ENCODE measurements at regions not wholly inside any gene's neighbourhood (a gene's known extent, or its start where the extent isn't known, plus 50 kb on each side); places are given as distances from the start of the nearest gene placed in this dataset.

DNA sequence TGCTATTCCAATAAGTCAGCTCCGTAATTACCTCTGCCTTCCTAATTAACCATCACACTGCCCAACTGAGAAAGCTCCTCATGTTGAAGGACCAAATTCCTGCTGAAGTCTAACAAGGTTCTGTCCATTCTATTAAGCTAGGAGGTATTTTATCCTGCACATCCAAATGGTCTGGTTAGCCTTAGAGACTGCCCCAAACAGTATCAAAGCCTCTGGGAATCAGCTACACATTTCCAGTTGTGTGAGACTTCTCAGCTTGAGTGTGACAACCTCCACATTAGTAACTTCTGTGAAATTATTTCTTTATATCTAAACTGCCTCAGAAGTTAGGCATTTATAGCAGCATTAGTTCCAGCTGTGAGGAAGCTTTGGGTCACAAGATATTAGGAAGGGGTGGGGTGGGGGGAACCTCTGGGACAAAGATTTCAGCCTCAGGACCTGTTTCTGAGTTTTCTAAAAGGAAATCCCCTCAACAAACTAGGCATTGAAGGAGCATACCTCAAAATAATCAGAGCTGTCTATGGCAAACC lies 150.5 kb upstream of the DUSP10 start:
- DNase-seq (ENCODE audit: low read depth in 3 of 3, low spot score in 1 of 3) = no peak

DNA sequence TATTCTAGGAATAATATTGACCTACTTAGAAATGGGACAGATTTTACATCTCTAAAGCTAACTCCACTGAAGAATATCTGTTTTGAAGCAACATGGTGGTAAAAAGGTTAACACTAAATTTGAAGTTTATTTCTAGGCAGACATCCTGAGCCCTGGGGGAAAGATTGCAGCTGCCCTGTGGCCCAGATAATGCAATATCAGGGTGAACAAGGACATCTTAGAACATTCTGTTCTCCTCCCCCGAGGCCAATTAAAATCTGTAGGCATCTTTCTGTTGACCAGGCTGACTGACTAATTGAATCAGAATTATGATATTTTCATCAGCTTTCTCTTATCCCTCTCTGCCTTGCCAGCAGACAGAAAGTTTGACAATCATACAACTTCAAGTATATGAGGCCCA lies 149.8 kb upstream of the DUSP10 start:
- no peak for DNase-seq (ENCODE audit: low read depth in 3 of 3, low spot score in 1 of 3)

DNA sequence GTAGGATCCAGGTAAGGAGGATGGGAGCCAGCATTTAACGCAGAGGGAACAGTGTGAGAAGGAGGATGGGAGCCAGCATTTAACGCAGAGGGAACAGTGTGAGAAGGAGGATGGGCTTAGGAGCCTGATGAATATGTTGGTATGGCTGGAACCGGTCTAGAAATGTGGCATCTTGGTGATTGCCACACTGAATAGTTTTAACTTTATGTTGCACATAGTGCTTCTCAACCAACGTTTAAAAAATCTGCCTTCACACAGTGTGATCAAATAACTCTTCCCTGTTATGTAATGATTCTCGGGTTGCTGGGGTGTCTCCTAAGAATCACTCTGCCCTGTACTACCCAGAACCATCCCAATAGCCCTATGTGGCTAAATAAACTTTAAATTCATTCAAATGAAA lies 146.9 kb upstream of the DUSP10 start:
- no peak for DNase-seq (ENCODE audit: low read depth in 3 of 3, low spot score in 1 of 3)

DNA sequence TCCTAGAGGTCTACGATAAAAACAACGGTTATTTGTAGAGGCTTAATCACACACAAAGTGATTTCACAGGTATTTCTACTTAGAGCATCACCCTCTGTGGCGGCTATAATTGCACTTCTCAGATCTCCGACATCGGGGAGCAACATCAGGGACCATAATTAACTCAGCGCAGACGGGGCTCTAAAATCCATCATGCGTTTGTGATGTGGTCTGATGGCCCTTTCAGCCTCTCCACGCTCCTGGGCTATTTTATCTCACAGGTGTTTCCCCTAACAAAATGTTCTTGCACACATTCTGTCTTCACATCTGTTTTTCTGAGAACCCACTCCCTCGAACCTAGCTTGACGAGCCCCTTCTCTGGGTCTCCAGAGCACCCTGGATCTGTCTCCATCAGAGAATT lies 146.3 kb upstream of the DUSP10 start:
- DNase-seq (ENCODE audit: low read depth in 3 of 3, low spot score in 1 of 3) = no peak

DNA sequence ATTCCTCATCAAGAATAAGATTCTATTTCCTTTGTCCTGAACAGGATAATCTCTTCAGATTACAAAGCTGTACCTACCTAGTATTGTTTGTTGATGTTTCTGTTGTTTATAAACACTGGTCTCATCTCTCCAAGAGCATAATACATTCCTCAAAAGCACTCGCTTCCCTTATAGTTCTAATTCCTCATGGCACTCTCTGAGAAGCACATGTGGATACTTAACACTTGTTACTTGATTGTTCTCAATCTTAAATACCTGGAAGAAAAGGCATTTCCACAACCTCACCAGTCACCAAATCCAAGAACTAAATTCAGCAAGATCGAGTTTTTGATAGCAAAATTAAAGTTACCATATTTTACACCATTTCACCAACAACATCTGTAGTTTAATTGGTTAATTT lies 145.9 kb upstream of the DUSP10 start:
- DNase-seq (ENCODE audit: low read depth in 3 of 3, low spot score in 1 of 3) = no peak

DNA sequence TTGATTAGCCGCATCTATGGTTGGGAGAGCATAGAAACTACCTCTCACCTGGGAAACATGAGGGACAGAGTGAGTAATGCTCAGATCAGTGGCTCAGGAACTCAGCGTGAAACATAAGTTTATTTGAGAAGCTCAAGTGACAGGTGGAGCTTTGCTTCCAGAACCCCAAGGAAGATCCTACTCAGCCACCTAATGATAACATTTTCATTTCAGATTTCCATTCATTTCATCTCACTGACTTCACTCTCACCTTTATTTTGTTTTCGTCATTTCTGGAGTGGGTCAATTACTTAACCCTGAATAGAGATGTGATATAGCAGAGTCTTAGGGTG lies 145.5 kb upstream of the DUSP10 start:
- DNase-seq (ENCODE audit: low read depth in 3 of 3, low spot score in 1 of 3) = no peak

DNA sequence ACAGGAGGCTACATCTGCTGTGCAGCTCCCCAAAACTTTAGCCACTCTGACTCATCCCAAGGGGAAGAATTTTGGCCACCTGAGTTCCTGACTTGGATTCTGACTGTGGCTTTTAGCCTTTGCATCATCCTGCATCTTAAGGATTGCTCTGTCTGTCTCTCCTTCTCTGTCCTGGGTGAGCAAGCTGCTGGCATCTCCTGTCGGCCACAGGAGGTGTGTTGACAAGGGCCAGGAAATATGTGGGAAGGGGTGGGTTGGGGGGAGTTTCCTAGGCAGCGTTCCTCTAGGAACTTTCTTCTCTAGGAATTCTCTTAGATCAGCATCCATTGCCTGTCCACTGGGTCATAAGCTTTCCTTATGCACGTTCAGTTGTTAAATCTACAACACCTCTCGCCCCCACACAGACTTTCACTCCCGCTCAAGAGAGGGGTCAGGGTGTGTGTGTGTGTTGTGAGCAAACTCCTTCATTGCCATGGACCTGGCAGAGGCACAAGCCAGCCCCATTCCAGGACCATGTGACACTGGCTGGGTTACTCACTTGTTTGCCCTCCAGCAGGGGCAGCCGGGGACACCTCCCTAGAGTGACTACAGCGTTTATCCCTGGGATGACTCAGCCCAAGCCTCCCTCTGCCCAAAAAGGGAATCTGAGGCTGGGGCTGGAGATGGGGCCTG lies 145.0 kb upstream of the DUSP10 start:
- no peak for DNase-seq (ENCODE audit: low read depth in 3 of 3, low spot score in 1 of 3)

DNA sequence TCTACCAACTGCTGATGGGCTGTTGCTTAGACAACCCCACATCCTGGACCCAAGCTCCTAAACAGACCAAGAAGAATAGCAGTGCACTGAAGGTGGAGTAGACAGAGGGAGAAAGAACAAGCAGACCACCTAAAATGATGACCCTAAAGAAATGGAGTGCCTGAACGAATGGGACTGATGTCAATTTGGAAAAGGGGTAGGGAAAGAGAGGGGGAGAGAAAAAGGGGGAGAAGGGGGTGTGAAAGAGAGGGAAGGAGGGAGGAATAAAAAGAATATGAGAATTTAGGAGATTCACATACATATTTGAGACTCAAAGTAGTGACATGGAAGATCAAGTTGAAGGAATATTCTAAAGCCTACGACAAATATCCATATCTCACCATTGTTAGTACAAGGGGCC lies 144.4 kb upstream of the DUSP10 start:
- no peak for DNase-seq (ENCODE audit: low read depth in 3 of 3, low spot score in 1 of 3)

DNA sequence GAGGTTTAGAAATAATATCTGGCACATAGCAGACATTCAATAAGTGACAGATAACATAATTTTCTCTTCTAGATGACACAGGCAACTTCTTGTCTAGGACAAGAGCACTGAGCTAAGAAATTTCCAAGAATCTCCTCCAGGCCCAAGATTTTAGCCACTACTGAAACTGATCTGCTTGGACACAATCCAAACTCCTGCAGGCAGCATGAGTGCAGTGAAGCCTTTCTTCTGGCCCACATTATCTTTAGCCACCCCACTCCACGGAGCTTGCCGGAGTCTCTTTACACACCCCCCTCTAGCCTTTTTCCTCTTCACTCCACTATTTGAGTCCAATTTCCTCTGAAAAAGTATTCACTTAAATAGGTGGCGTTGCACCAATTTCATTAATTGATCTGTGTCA lies 142.9 kb upstream of the DUSP10 start:
- no peak for DNase-seq (ENCODE audit: low read depth in 3 of 3, low spot score in 1 of 3)

DNA sequence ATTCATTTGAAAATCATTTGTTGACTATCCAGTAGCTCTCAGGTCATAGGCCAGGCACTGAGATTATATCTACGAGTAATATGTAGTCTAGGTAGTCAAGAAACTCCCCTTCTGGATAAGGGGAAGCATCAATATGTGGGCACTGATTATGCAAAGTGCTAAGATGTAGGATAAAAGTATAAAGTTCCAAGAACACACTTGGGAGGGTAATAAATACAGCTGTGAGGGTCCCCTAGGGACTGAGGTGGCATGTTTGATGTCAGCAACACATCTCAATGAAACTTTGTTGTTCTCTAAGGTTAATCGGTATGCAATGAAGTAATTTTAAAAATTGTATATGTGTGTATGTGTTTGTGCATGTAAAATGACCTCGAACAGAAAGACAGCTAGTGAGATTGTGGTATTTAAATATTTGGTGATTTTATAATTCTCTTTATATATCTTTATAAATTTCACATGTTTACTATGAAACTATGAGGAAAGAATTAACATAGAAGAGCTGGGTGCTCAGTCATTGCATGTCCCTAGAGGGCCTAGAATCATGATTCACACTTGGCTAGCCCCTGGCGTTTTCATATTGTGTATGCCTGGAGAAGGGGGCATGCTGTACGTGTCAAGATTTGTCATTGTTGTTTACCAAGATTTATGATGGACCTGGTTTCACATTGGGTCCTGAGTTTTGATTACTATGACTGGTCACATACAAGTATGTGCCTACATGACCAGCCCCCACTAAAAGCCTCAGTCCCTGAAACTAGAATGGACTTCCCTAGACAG lies 140.1 kb upstream of the DUSP10 start:
- DNase-seq (ENCODE audit: low read depth in 3 of 3, low spot score in 1 of 3) = no peak

DNA sequence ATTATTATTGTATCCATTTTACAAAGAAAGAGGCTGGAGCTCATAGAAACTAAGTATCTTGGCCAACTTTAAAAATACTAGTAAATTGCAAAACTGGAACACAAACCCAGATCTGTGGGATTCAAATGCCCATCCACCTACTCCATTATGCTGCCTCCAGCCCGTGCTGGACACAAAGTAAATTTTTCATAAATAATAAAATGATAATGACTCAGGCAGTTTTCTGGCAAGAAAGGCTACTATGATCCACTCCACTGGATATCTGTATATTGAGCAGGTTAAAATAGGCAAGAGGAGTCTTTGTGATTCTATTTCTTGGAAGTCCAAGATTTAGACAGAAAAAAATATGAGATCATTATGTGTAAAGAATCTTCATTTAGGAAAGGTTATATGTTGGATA lies 138.3 kb upstream of the DUSP10 start:
- no peak for DNase-seq (ENCODE audit: low read depth in 3 of 3, low spot score in 1 of 3)

DNA sequence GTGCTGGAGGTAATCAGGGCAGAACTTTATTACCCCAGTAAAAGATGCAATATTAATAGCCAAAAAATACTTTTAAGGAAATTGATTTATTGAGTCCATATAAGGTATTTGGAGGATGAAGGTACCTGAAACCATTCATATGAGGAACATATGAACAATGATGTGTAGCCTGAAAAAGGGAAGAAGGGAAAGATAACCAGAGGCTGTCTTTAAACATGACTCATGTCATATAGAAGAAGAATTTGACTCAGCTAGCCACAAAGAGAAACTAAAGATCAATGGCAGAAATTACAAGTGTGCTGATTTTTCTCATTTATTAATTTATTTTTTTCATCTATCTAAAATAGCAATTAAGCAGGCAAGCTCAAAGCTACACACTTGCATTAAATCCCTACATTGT lies 136.2 kb upstream of the DUSP10 start:
- DNase-seq (ENCODE audit: low read depth in 3 of 3, low spot score in 1 of 3) = no peak

DNA sequence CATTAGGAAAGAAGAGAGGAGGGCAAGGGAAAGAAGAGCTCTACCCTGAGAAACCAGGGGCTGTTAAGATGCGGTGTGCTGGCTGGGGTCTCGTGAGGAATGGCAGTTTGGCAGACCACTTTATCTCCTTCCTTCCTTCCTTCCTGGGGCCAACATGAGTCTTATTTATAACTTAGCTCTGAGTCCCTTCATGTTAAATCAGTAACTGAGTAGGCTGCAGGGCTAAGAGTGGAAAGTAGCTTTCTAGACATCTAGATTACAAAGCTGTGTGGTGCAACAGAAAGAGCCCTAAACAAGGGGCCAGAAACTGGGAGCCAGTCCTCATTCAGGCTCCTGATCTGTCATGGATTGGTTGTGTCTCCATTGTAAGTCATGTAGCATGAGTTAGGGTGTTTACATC lies 135.4 kb upstream of the DUSP10 start:
- no peak for DNase-seq (ENCODE audit: low read depth in 3 of 3, low spot score in 1 of 3)

DNA sequence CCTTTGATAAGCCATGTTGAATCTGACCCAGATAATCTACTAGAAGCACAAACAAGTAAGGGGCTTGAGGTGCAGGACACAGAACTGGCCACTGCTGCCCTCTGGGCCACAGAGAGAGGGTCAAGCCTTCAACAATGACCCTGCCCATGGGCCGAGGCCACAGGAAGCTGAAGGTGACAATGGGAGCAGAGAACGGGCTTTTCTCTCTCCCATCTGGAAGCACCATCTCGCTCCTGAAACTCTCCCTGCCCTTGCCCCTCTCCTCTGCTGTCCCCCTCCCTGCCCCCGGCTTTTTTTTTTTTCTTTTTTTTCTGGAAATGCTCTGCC lies 133.1 kb upstream of the DUSP10 start:
- no peak for DNase-seq (ENCODE audit: low read depth in 3 of 3, low spot score in 1 of 3)

DNA sequence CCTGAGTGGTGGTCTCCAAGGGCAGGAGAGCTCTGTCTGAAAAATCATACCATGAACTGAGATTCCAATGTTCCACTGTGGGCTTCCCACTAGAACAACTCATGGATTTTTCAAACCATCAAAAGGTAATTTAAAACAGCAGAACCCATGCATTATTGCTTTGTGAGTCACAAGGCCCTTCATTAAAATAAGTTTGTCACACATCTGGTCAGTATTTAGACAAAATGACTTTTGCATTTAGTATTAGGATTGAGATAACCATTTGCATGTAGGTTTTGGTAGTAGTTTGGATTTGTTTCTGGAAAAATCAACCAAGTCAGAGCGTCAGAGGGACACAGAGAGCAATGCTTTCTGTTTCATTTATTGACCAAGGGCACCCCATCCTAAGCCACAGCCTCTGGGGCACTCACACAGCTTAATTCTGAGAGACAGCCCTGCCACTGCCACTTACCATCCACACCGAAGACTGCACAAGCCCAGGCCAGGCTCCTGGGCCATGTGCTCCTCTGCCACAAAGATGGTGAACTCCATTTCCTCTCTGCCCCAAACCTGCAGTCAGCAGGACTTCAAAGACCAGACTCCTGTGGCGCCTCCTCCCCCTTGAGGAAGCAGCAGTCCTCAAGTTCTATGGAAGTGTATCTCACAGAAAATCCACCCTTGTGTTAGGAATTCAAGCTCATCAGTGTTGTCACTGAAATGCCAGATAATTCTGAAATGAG lies 132.6 kb upstream of the DUSP10 start:
- DNase-seq (ENCODE audit: low read depth in 3 of 3, low spot score in 1 of 3) = no peak

DNA sequence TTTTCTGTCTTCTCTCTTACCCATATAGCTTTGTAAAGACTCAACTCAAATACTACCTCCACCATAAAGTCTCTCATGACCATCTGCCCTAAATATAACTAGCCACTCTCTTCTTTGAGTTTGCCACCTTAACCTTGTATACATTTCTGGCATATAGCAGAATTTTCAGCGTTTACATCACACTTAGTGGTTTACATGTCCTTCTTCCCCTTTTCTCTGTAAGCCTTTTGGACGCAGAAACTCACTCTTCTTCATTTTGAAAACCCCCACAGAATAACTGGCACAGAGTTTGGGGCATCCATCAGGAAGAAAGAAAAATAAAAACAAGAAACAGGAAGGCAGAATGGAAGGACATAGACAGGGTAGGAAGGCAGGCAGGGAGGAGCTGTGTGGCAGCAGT lies 131.8 kb upstream of the DUSP10 start:
- no peak for DNase-seq (ENCODE audit: low read depth in 3 of 3, low spot score in 1 of 3)

DNA sequence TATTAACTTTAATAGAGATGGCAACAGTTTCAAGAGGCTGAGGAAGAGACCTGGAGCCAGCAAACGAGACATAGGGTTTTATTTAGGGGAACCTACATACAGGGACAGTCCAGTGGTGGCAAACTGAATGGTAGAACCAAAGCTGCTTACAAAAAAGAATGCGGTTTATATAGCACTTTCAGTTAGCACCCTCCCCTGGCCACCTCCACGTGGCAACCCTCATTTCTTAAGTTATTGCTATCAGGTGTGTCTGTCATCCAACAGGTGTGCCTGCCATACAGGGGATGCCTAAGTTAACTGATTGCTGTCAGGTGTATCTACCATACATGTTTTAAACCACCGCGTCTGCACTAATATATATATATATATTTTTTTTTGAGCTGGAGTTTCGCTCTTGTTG lies 129.2 kb upstream of the DUSP10 start:
- no peak for DNase-seq (ENCODE audit: low read depth in 3 of 3, low spot score in 1 of 3)

DNA sequence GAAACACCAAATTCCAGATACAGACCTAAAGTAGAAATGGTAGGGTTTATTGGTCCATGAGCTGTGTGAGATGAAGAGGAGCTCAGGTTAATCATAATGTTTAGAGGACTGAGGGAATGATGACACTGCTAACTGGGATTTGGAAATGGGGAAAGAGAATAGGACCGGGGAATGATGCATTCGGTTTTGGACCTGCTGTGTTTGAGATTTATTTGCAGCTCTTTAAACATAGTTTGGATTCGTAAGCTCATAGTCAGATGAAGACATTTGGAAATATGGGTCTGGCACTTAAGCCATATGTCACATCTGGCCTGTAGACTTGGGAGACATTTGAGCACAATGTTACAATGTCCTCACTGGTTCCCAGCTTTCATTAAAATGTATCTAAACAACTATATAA lies 127.9 kb upstream of the DUSP10 start:
- no peak for DNase-seq (ENCODE audit: low read depth in 3 of 3, low spot score in 1 of 3)

DNA sequence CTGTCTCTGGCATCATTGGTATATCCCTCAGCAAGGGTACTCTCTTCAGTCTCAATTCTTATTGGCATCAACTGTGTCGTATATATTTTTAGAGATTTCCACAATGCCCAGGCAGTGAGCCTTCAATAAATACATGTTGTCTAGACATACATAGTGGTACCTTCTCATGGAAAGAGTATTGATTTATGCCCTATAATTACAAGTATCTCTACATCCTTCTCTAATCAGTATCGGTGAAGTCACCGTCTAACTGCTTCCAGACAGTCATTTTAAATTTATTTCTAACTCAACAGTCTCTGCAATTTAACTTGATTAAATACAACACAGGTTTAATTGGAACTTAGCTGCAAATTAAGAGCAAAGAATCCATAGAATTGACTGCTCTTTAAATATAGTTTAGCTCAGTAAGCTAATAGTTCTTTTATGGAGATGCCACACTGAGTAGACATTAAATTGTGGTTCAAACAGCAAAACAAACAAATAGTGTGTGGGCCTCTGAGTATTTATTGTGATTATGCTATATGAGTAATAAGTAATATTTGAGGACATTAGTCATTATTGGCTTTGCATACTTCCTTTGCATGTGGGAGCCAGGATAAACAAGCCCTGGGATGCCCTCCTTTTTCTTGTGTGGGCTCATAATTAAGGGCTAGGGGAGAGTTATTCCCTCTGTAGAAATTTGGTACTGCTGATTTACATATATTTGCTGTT lies 126.9 kb upstream of the DUSP10 start:
- no peak for DNase-seq (ENCODE audit: low read depth in 3 of 3, low spot score in 1 of 3)

DNA sequence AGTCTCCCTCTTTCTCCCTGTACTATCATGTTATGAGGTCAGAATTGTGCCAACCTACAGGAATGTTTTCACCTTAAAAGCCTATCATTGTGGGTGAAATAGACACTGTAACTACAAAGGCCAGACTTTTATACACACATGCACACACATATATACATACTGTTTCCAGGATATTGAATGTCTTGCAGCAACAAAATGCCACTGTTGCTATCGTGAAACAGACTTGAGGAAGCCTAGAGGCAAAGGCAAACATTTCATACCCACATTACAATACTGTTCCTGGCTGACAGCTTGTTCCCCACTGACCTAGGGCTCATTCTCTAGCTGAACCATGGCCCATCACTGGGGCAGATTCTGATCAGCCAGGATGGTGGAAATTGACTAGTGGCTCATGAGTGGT lies 125.1 kb upstream of the DUSP10 start:
- DNase-seq (ENCODE audit: low read depth in 3 of 3, low spot score in 1 of 3) = no peak

DNA sequence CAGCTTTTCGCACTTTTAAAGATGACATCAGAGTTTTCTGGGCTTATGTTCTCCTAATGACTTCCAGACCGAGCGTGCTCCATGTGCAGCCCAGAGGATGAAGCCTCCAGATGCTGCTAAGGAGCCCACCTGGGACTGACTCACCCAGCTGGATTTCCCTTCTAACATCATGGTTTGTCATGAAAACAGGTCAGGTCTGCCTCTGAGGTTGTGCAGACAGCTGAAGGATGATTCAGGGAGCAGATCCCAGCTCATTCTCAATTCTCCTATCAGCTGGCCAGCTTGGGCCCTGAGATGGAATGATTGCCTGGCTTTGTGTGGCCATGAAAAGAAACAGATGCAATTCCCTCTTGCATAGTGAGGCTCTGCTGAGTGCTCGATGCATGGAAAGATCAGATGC lies 123.9 kb upstream of the DUSP10 start:
- no peak for DNase-seq (ENCODE audit: low read depth in 3 of 3, low spot score in 1 of 3)

DNA sequence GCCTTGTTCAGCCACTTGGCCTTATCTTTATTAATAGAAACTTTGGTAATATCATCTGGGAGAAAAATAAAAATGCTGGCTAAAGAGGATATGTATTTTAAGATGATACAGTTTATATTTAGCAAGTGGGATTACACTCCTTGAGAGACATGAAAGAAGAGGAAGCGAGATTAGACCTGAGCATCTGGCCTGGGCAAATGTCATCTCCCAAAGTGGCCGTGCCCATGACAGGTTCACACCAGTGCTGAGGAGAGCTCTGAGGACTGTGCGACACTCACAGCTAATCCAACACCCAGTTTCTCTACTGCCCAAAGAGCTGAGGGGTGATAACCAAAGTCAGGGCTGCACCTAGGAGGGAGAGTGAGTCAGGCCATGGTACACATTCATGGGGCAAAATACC lies 121.7 kb upstream of the DUSP10 start:
- no peak for DNase-seq (ENCODE audit: low read depth in 3 of 3, low spot score in 1 of 3)

All from stimulated activated CD4-positive, alpha-beta T cell treated with anti-CD3 and anti-CD28 coated beads, TNF-alpha, amount 100 ng/mL, for 1 hour (primary cell).